GM12878 (cell line): ENCODE measurements at regions not wholly inside any gene's neighbourhood (a gene's known extent, or its start where the extent isn't known, plus 50 kb on each side); places are given as distances from the start of the nearest gene placed in this dataset.

Experiments
- EZH2 ChIP-seq: IDR thresholded peaks from 2 replicates; pipeline ENCODE4 v1.6.1; 2012; ENCODE audit warnings: low read depth, mild to moderate bottlenecking, control low read depth, inconsistent platforms, low read length, borderline replicate concordance; ENCODE audit not compliant: control insufficient read depth
- FOXK2 ChIP-seq: fragments of 450-650 bp; IDR thresholded peaks from 2 replicates; pipeline ENCODE4 v1.6.1; 2017; ENCODE audit warnings: mild to moderate bottlenecking, moderate library complexity
- NFIC ChIP-seq: IDR thresholded peaks from 2 replicates; pipeline ENCODE4 v1.6.1; 2012; ENCODE audit warnings: low read depth, mild to moderate bottlenecking, inconsistent platforms, low read length, moderate library complexity
- ZZZ3 ChIP-seq: IDR thresholded peaks from 2 replicates; pipeline ENCODE4 v1.6.1; 2011; ENCODE audit warnings: low read depth; ENCODE audit not compliant: control insufficient read depth, insufficient read length
- TF ChIP-seq, protein P1 (sequence below): IDR thresholded peaks from 2 replicates; pipeline ENCODE4 v1.6.1; 2012; ENCODE audit warnings: low read length, inconsistent platforms
- TF ChIP-seq, protein P2 (sequence below): fragments of 450-650 bp; IDR thresholded peaks from 2 replicates; pipeline ENCODE4 v1.6.1; 2016; ENCODE audit warnings: mild to moderate bottlenecking
- TF ChIP-seq, protein P3 (sequence below), 3 experiments: IDR thresholded peaks in 2 of 3; conservative IDR thresholded peaks in 1 of 3; 2 replicates each; pipeline ENCODE4 v1.5.1; 2011; ENCODE audit warnings: low read depth in 3 of 3, low read length in 3 of 3, mild to moderate bottlenecking in 3 of 3, control low read depth in 2 of 3, moderate library complexity in 2 of 3, inconsistent platforms in 1 of 3, mixed read lengths in 1 of 3; ENCODE audit not compliant: control insufficient read depth in 2 of 3, insufficient read depth in 1 of 3; ENCODE audit errors: extremely low read depth in 1 of 3

DNA sequence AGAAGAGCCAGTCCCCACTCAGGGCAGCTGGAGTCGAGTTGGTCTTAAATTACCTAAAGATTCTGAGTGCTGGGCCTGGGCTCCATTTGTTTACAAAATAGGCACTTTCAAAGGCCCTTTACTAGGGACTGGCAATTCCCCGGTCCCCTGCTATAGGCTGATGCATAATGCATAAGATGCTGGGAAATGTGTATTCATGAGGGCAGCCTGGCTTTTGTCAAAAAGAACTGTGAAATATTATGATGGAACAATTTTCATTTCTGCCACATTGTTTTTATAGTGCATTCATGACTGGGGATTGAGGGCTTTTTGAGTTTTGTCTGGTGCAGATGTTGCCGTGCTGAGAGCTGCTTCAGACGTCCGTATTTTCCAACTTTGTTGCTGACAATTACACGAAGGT lies 617.0 kb upstream of the CDH5 start:
- TF ChIP-seq, protein P1, sequence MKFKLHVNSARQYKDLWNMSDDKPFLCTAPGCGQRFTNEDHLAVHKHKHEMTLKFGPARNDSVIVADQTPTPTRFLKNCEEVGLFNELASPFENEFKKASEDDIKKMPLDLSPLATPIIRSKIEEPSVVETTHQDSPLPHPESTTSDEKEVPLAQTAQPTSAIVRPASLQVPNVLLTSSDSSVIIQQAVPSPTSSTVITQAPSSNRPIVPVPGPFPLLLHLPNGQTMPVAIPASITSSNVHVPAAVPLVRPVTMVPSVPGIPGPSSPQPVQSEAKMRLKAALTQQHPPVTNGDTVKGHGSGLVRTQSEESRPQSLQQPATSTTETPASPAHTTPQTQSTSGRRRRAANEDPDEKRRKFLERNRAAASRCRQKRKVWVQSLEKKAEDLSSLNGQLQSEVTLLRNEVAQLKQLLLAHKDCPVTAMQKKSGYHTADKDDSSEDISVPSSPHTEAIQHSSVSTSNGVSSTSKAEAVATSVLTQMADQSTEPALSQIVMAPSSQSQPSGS, result no peak
- TF ChIP-seq ZZZ3, result no peak
- TF ChIP-seq FOXK2, result no peak
- TF ChIP-seq, protein P2, sequence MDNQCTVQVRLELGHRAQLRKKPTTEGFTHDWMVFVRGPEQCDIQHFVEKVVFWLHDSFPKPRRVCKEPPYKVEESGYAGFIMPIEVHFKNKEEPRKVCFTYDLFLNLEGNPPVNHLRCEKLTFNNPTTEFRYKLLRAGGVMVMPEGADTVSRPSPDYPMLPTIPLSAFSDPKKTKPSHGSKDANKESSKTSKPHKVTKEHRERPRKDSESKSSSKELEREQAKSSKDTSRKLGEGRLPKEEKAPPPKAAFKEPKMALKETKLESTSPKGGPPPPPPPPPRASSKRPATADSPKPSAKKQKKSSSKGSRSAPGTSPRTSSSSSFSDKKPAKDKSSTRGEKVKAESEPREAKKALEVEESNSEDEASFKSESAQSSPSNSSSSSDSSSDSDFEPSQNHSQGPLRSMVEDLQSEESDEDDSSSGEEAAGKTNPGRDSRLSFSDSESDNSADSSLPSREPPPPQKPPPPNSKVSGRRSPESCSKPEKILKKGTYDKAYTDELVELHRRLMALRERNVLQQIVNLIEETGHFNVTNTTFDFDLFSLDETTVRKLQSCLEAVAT, result no peak
- TF ChIP-seq, protein P3, sequence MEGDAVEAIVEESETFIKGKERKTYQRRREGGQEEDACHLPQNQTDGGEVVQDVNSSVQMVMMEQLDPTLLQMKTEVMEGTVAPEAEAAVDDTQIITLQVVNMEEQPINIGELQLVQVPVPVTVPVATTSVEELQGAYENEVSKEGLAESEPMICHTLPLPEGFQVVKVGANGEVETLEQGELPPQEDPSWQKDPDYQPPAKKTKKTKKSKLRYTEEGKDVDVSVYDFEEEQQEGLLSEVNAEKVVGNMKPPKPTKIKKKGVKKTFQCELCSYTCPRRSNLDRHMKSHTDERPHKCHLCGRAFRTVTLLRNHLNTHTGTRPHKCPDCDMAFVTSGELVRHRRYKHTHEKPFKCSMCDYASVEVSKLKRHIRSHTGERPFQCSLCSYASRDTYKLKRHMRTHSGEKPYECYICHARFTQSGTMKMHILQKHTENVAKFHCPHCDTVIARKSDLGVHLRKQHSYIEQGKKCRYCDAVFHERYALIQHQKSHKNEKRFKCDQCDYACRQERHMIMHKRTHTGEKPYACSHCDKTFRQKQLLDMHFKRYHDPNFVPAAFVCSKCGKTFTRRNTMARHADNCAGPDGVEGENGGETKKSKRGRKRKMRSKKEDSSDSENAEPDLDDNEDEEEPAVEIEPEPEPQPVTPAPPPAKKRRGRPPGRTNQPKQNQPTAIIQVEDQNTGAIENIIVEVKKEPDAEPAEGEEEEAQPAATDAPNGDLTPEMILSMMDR (IDR thresholded peaks at IDR 0.05 in 2 of 3, conservative IDR thresholded peaks at IDR 0.05 in 1 of 3; ENCODE audit: control insufficient read depth in 2 of 3, extremely low read depth in 1 of 3, insufficient read depth in 1 of 3, low read depth in 3 of 3, low read length in 3 of 3), result no peak
- no peak for TF ChIP-seq NFIC
- TF ChIP-seq EZH2, result no peak
